ENCODE measurements at regions not wholly inside any gene's neighbourhood (a gene's known extent, or its start where the extent isn't known, plus 50 kb on each side); places are given as distances from the start of the nearest gene placed in this dataset.

DNA sequence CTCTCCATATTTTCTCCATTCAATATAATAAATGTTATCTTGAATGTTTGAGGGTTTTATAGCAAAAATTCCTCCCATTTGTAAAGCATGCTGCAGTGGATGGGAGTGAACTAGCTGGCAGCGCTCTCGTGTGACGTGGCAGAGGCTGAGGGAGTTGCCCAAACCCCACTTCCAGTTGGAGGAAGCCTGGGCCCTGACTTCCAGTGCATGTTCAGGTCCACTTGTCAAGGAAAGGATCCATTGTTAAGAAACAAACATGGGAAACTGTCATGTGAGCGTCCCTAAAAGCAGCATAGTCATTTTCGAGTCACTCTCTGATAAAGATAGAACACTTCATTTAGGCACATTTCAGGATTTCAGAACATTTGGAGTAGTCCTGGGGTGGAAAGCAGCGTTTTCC, 116.6 kb downstream of the SLC25A47 start:
- no peak for DNase-seq

- DNase-seq: peak; percentile 27
These were observed 117.1 kb downstream of the SLC25A47 start for GRCh38 chr14:100440207-100440631.

DNA sequence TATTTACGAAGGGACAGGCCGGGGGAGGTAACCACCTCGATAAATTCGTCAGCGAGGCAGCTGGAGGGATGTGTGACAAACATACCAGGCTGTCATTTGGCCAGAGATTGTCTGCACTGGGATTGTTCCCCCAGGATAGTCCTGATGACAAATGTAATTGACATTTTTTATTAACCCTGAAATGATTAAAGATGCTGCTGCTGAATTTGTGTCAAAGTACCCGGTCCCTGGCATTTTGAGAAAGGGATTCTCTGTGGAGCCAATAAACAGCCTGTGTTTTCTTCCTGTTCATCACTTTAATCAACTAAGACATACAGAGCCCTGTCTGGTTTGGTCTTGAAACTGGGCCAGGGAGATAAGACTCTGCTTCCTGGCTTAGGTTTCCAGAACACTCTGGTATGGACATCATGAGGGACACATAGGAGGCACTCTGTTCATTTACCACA, 117.6 kb downstream of the SLC25A47 start:
- no peak for DNase-seq

DNA sequence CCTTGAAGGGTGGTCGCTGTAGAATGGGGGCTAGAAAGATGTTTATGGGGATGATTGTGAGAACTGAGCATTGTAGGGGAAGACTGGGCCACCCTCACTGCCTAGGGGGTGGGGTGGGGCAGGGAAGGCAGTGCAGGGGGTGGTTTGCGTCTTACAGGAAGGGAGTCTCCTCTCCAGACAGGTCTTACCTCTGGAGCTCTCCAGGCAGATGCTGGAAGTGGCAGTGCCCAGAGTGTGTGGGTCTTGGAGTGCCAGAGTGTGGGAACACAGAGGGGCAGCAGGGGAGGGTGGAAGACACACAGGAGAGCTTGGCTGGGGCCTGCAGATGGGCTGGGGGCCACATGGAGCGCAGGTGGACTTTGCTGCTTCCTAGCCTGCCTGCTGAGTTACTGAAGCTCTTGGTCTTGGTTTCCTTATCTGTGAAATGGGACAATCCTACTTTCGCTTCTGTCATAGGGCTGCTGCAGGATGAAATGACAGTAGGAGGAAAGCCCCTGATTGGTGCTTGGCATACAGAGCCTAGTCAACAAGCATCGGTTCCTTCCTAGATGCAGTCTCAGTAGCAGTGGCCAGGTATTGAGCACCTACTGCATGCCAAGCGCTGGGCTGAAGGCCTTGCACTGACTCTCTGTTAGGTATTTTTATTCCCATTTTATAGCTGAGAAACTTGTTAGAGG, 118.3 kb downstream of the SLC25A47 start:
- no peak for DNase-seq

DNA sequence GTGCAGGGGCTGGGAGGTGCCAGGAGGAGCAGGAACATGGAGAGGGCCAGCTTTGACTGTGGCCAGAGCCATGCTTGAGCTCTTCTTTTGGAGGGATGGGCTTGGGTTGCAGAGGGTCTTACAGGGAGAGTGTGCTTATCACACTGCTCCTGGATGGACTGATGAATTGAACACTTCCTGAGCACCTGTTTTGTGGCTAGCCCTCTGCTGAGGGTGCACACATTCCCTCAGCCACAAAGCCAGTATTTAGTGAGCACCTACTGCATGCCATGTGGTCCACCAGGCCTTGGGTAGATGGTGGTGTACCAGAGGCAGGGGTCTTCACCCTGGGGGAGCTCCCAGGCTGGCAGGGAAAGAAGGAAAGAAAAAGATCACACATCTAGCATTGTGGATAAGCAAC, 118.9 kb downstream of the SLC25A47 start:
- no peak for DNase-seq

DNA sequence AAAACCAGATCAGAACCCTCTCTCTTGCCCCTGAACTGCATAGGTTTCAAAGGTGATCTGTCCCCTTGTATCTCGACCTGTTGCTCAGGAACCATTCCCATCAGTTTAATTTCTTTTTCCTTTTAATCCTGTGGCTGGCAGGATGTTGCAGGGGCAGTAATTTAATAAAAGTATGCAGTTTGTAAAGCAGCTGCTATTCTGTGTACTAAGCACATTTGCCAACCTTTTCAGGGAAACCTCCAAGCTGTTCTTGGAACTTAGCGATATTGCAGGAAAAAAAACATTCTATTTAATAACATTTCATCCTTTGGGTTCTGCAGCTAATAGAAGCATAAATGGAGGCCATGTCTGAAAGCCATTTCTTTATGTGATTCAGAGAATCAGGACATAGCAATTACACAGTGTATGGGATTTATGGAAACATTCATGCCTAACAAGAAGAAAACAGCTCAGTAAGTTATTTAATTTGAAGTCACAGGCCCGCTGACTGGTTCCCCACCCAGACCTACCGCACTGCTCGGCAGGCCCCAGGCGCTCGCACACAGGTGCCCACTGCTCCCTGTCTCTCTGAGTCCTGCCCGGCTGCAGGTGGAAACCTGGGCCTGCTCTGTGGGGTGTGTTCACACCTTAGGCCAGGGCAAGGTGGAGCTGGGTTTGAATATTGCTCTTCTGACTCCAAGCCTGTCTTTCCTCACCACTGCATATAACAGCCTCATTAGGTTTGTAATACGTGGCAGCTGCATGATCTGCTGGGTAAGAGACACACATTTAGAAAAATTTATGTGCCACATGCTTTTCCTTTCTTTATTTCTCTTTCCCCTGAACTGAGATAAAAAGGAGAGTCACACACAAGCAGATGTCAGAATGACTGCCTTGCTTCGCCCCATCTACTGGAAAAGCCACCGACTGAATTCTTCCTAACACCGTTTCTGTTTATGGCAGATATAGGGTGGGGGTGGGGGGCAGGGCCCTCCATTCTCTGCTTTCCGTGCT, 119.7 kb downstream of the SLC25A47 start:
- no peak for DNase-seq

DNA sequence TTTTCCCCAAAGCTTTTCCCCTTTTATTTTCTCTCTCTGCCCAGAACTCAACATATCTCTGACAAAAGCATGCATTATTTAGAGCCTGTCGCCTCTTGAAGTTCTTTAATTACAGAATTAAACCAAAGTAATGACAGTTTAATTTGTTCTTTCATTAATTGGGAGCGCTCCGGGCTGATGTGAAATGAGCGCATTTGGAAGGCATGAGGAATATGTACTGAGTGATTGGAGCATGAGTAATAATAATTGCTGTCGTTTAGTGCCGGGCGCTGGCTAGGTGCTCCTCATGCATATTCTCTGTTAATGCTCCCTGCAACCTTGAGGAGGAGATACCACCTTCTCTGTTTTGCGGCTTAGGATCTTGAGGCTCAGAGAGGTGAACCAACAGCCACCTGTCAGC, 120.5 kb downstream of the SLC25A47 start:
- no peak for DNase-seq

- DNase-seq: no peak
These were observed 122.4 kb downstream of the SLC25A47 start for GRCh38 chr14:100445436-100446088.

- no peak for DNase-seq
These were observed 123.4 kb downstream of the SLC25A47 start for GRCh38 chr14:100446572-100446971.

DNA sequence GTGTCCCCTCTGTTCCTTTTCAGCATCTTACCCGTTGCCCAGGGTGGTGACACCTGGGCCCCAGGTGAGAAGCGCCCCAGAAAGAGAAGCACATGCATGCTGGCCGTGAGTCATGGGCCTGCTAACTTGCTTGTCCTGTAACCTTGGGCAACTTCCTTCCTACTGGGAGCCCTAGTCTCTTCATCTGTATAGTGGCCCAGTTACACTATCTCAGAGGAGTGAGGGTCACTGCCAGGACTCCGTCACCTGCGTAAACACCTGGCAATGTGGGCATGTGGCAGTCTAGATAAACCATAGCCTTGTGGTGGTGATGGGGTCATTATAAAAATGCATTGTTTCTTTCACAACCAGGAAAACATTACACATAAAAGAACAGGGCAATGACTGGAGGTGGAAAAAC, 125.2 kb downstream of the SLC25A47 start:
- no peak for DNase-seq

DNA sequence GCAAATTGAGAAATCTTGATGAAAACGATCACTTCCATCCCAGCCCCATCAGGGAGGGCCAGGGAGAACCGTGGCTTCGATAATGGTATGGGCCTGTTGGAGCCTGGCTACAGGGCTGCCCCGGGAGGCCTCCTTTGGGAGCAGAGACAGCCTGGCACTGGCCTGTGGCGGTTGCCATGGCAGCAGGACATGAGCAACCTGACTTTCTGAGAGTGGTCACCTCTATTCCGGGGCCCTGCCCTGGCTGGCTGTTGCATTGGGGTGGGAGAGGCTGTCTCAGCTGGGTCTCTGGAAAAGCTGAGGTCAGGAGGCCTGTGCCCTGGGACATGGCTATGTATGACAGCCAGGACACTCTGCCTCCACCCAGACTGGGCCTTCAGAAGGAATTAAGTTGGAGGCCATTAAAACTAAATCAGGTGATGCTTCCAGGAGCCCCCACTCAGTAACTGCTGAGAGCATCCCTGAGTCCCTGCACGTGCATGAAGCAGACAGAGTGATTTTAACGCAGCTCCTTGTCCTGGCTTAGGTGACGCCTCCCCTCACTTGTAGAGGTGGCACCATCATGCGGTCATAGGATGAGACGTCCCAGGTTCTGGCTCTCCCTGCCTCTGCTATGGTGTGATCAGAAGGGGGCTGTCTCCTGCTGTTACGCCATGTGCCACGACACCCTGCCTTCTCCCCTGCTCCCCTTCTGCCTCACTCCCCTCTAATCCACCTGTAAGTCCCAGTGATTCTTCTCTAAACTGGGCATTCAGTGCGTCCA, 126.3 kb downstream of the SLC25A47 start:
- no peak for DNase-seq

DNA sequence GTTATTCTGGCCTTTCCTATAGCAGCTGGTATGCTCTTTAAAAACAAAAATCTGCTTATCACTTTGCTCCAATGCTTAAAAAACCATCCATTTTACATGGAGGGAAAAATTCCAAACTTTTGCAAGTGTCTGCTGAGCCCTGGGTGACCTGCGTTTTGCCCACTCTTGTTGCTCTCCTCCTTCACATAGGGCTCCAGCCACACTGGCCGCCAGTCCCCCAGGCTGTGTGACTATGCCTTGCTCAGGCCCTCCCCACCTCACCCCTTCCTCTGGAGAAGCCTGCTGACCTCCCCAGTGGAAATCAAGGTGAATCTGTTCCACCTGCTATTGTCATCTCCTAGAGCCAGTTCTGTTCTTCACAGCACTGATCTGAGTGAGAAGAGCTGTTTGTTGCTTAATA, 126.9 kb downstream of the SLC25A47 start:
- DNase-seq: no peak

- no peak for DNase-seq
These were observed 127.6 kb downstream of the SLC25A47 start for GRCh38 chr14:100450736-100451135.

DNA sequence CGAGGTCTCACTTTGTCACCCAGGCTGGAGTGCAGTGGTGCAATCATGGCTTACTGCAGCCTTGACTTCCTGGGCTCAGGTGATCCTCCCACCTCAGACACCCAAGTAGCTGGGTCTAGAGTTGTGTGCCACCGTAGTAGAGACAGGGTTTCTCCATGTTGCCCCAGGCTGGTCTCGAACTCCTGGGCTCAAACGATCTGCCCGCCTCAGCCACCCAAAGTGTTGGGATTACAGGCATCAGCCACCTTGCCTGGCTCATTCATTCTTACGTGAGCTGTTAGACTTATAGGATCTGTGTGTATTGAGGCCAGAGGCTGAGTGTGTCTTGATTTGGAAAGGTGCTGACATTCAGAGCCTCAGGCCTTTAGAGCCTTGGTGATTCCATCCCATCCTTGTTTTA, 128.1 kb downstream of the SLC25A47 start:
- DNase-seq: no peak

DNA sequence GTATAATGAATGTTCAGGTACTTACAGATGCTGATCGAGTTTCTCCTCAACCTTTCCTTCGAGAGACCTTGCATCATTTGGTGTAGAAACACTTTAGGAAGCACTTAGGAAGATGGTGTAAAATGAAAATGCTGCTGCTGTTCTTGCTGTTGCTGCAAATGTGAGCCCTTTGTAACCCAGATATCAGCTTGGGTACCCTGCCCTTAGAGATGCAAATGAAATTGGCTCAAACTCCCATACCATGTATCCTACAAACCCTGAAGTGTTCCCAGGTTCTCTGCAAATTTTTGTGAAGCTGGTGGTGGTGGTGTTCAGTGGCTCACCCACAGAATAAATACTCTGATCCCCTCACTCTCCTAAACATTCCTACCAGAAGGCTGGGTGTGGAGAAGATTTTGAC, 130.8 kb downstream of the SLC25A47 start:
- no peak for DNase-seq

DNA sequence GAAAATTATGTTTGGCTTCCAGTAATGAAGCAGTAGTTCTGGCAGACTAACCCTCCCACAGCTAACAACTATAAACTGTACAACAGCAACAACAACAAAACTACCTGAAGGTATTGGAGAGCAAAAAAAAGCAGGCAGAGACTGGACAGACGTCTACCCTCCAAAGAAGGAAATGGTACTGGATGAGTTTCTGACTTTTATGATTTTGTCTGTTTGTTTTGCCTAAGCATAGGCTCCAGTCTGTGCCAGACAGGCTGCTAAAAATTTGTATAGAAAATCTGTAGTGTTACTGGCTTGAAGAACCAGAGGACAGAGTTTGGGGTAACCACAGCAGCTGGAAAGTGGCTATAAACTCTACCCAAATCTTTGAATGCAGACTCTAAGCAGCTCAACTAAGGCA, 131.3 kb downstream of the SLC25A47 start:
- DNase-seq: no peak

GRCh38 chr14:100463937-100464336, 123.3 kb downstream of the BEGAIN start:
- DNase-seq: no peak

DNA sequence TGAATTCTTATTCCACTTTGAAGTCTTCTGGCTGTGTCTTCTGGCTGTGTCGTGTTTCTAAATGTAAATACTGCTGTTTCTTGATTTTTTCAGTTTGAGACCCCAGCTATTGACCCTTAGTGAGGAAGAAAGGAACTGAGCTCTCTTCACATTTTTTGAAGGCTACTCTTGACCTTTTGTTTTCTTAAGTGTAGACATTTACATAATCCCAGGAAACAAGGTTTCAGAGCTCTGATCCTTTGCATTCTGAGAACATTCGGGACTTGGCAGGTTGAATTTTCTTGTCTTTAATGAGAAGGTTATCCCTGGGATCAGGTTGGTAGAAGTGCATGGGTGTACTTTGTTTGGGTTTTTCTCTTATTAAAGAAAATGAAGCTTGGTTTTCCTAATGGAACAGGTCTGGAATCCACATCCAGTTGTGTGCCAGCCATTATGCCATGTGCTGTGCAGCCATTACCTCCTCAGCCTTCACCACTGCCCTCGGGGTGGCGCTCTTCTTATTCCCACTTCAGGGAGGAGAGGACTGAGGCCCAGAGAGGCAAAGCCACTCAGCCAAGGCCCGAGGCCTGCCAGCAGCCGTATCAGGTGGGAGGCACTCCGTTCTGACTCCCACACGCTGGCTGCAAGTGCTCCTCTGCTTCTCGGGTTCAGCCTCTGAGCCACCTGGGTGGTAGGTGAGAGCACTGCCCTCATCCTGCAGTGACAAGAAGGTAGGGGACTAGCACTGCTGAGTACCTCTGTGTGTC, 120.9 kb downstream of the BEGAIN start:
- DNase-seq: no peak

- DNase-seq: no peak
These were observed 120.0 kb downstream of the BEGAIN start for GRCh38 chr14:100467046-100467750.

DNA sequence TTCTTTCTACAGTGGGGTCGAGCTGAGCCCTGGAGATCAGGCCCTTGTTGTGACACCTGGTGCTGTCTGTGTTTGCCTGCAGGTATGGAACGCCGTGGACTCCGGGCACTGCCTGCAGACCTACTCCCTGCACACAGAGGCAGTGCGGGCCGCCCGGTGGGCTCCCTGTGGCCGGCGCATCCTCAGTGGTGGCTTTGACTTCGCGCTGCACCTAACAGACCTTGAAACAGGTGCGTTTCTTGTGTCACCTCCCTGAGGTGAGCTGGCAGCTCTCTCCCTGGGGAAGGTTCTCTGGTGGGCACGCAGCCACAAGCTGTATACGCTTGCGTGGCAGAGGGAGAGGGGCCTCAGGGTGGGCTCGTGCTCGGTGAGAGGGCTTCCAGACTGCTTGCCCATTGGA, 119.3 kb downstream of the BEGAIN start:
- DNase-seq: no peak

GRCh38 chr14:100468557-100468956, 118.7 kb downstream of the BEGAIN start:
- no peak for DNase-seq

All from DMS153 (cell line).